ENCODE measurements at regions not wholly inside any gene's neighbourhood (a gene's known extent, or its start where the extent isn't known, plus 50 kb on each side); places are given as distances from the start of the nearest gene placed in this dataset.

DNA sequence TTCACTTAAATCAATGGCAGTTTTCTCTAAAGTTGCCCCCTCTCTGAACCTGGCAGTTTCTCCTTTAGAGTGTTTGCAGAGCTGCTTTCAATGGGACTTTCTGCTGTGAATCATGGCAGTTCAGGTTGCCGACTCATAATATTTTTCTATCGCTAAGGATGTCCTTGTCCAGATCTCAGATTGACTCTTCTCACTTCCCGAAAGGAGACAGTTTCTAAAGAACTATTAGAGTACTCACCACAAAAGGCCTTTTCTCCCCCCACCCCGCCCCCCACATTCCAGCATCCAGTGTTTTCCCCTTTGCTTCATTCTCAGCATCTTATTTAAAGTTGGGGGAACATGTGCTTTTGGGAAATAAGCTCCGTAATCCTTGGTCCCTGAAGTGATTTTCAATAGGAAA, 443.5 kb upstream of the KLF4 start:
- no peak for DNase-seq

DNA sequence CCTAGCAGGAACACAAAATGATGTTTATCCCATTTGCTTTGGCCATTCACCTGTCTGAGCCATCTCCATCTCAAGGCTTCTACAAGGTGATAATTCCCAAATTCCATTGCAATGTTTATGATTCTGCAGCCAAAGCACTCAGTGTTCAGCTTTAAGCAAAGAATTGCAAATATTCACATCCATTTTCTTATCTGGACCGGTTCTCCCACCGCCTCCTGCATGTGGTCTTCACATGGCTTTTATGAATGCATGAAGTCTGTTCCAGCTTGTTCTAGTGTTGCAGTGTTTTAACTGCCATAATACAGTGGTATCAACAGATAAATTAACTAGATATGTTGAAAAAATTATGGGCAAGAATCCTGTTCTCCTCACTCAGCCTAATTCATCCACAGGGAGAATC, 443.0 kb upstream of the KLF4 start:
- DNase-seq = no peak

DNA sequence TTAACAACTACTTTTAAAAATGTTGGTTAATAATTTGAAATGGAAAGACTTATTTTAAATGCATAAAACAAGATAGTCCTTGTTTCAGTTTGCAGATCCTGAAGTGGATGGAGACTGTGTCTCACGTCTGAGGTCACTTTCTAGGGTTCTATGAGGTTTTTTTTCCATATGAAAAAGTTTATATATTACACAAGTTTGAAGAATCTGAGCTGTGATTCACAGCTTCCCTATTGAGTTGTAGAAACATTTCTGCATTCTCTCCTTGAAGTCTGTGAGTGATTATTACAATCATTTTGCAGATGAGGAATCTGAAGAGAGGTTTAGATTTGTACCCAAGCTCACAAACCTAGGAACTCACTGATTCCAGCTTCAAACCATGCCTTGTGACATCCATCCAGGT, 442.5 kb upstream of the KLF4 start:
- no peak for DNase-seq

DNA sequence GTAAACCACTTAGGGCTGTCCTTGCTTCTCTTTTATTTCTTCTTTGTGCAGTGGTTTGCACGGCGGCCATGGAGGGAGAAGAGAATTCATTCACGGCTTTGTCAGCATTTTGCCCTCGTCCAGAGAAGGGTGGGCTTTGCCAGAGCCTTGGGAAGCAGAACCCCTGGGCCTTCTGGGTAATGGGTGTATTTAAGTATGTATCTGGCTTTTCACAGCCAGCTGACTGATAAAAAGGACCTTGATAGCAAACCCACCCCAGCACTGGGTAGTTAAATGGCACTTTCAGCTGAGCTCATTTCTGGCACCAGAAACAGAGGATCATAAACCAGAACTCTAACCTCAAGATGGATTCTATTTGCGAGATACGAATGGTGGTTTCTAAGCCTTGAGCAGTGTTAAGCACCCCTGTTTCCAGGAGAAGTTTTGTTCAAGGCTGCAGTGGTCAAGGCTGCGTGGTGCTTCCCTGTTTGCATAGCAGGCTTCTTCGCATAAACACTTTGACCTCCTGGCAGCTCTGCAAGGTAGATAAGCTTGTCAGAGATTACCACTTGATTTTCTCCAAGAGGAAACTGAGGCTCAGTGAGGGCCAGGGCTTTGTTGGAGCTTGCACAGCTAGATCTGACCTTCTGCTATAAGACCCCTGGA, 441.6 kb upstream of the KLF4 start:
- DNase-seq = no peak

DNA sequence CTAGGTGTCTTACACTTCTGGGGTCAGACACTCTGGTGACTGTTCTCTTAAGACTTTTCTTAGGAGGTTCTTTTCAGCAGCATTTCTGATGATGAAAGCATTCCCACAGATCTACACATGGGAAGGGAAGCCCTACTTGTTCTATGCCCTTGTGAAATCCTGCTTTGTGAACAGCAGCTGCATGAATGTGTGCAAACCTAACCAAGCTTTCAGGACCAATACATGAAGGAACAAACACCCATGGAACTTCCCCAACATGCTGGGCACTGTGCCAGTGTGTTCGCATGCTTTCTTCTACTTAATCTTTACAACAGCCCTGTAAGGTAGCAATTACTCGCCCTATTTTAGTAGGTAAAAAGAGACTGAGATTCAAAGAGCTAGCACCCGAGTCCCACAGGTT, 439.9 kb upstream of the KLF4 start:
- no peak for DNase-seq

DNA sequence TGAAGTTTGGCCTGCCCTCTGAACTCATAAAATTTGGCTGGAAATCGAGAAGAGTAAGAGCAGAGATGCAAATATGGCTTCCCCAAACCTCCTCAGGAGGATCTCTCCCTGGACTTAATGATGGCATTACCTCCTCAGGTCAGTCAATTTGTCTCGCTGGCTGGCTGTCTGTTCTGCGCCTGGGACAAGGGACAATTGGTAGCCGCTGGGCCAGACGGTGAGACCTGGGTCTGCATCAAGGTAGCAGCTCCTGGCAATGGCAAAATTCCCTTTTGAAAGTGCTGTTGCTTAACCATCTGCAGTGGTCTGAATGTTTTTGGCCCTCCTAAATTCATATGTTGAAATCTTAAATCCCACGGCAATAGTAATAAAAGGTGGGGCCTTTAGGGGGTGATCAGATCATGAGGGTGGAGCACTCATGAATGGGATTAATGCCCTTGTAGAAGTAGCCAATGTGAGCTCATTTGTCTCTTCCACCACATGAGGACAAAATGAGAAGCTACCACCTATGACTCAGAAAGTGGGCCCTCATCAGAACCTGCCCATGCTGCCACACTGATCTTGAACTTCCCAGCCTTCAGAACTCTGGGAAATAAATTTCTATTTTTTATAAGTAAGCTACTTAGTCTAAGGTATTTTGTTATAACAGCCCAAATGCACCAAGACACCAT, 439.3 kb upstream of the KLF4 start:
- DNase-seq = no peak

DNA sequence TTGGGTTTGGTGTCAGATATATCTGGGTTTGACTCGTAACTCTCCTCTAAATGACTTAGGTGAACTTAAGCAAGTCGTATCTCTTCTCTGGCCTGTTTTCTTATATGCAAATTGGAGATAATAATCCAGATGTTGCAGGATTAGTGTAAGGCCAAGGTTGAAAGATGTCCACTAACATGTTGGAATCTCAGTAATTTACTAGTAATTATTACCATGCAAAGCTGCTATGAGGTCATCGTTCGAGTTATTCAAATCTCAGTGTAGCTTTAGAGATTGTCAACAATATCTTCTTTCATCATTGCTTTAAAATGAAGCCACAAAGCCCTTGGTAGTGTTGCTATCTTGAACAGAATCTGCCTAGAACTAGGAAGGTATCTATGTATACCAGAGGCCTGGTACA, 437.7 kb upstream of the KLF4 start:
- DNase-seq = no peak

DNA sequence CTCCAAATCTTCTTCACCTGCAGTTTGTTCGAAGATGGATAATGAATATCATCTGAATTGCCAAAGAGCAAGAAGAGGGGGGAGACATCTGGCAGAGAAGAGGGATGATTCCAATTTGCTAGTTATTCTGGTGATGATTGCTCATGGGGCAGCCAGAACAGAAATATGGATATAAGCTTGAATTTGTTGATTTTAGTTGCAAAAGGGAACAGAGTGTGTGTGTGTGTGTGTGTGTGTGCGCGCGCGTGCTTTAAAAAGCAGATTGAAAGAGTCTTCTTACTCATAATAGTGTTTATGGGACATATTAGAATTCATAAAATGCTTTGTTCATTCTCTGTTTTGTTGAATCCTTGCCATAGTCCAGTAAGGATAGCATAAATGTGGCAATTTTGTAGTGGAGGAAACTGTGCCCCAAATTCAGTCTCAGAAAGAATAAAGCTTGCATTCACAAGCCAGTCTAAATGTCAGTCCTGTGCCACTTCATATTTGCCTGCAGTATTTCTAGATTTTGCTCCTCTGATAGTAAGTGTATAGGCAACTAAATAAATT, 436.3 kb upstream of the KLF4 start:
- no peak for DNase-seq

DNA sequence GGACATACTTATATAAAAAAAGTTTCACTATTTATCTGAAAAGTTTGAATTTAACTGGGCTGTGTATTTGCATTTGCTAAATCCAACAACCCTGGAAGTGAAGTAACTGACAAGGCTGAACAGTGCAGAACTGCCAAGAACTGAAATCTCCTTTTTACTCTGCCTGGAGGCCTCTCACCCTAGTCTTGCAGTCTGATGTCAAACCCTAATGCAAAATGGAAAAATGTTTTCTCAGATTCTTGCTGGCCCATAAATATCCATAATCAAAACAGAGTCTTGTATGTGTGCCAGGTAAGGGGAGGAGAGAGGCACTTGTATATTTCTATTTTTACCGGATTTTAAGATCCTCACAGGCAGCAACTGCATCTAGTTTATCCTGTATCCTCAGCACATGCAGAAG, 432.7 kb upstream of the KLF4 start:
- DNase-seq = no peak

DNA sequence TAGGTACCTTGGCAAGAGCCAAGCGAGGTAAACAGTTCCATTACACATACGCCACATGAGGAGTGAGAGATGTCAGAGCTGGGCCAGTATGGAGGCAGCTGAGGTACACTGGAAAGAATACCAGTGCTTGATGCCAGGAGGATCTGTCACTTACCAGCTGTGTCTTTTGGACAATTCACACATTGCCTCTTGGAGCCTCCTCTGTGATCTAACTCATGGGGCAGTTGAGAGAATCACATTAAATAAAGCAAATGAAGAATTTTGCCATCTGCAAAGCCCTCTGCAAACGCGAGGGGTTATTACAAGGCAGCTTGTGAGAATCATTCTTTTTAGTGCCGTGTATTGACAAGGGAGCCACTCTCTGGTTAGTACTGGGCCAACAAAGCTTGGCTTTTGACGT, 429.7 kb upstream of the KLF4 start:
- no peak for DNase-seq

DNA sequence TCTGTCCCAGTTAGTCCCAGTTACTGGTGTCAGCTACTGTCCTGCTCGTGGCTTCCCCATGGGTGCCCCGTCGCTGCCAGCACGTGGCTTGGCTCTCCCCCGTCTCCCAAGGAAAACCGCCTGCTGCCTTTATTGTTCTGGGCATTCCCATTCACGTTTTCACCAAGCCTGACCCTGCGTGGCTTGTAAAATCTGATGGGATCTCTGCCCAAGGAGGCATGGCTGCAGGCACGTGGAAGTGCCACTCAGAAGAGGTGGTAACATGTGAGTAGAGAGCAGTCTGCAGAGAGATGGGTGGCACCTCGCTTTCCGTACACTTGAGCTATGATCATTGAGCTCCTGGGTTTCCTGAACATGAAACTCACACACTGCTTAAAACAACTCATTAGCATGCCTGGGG, 429.2 kb upstream of the KLF4 start:
- no peak for DNase-seq

DNA sequence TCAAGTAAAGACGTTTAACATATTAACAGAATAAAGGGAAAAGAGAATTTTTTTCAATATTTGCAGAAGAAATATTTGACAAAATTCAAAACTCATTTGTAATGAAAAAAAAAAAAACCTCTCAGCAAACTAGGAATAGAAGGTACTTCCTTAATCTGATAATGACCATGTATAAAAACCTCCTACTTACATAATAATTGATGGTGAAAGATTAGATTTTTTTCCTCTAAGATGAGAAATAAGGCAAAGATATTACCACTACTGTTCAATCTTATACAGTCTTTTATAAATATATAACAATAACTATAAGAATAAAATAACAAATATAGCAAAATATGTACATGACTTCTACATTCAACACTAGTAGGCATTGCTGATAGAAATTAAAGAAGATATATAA, 424.6 kb upstream of the KLF4 start:
- no peak for DNase-seq

DNA sequence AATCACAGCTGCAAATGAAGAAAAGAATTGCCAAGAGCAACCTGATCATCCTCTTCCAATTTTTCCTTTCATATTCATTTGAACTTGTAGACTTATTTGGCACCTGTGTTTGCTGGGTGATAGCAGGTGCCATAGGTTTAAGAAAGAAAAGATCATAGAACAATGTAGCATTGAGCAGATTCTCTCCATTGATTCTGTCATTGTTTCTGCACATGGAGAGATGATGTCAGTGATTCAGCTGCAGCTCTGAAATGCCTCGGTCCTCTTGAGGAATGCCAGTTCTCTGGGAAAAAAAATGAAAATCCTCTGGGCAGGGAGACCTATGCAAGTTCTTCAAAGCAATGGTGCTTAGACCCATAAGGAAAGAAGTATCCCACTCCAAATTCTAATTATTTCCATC, 418.1 kb upstream of the KLF4 start:
- no peak for DNase-seq

DNA sequence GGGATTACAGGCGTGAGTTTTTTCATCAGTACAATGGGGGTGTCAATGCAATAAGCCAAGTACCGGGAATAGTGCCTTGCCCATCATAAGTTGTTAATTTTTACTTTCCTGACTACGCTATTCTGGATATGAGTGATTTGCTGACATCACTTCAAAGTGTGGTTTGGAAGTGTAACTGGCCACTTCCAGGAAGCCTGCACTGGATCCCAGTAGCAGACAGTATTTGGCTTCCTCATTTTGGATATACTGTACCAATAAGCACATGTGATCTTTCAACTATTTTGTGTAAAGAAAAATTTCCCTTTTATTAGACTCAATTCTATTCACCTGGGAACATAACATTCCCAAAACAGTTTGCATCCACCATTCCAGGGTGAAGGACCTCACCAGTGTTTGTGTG, 417.7 kb upstream of the KLF4 start:
- DNase-seq = no peak

DNA sequence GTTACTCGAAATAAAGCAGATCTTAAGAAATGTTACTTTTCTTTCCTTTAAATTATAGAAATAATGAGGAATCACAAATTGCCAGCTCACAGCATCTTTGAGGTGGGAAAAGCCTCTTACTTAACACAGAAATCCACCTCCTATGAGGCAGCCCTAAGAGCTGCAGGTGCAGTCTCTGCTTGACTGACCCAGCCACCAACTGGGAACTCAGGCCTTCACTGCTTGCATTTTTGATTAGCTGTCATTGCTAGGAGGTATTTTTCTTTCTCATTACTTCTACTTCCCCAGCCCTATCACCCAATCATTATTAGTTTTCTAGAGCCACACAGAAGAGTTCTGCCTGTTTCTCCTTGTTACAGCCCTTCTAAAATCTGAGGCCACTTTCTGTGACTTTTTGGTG, 416.5 kb upstream of the KLF4 start:
- no peak for DNase-seq

DNA sequence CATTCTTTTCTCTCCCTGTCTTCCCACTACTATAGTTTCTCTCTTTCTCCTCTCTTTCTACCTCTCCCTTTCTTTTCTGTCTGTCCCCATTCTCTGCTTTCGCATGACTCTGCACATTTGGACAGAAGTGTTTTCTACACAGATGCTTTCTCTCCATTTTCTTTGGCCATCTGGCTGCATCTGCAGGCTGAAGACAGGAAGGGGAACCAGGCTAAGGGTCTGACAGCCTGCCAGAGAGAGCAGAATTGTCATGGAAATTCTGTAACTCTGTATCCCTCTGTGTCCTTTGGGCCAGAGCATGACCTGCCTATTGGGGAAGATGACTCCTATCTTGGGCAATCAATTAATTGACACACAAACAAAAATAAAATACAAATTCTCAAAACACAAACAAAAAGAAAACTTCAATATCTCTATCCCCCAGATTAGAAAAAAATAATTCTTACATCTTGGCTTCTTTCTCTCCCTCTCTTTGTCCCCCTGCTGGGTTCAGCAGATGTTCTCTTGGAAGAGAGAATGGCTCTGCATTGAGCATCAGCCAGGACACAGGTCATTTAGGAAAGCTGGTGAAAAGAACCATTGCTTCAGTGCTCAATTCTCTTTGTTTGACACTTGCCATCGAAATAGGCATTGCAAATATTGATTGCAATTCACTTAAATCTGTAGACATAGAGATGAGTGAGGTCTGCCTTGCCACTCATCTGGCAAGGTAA, 415.9 kb upstream of the KLF4 start:
- no peak for DNase-seq

DNA sequence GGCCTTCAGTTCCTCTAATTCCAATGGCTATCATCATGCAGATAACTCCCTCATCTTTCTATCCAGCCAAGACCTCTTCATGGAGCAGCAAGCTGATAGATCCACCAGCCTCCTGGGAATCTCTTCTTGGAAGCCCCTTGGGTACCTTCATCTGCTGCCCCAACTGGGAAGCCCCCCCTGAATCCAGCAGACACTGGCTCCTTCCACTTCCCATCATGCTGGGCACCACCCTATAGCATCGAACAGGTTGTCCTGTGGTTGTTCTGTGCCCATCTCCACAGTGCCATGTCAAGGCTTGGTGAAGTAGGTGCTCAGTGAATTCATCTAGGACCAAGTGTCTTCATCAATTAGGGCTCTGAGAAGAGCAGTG, 410.4 kb upstream of the KLF4 start:
- DNase-seq = no peak

DNA sequence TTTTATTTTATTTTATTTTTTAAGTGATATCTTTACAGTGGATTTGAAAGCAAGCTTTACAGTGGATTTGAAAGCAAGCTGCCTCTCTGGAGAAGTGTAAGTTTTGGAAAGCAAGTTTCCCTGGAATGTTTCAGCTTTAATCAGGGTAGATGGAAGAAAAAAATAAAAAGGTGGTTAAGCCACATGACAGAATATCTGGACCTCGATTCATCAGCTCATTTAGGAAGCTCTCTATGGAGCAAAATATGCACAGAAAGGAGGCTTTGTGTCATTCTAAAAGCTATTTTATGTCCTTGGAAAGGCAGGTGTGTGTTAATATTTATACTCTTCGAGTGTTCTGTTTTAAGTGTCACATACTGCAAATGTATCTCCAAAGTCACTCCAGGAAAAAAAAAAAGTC, 409.2 kb upstream of the KLF4 start:
- no peak for DNase-seq

DNA sequence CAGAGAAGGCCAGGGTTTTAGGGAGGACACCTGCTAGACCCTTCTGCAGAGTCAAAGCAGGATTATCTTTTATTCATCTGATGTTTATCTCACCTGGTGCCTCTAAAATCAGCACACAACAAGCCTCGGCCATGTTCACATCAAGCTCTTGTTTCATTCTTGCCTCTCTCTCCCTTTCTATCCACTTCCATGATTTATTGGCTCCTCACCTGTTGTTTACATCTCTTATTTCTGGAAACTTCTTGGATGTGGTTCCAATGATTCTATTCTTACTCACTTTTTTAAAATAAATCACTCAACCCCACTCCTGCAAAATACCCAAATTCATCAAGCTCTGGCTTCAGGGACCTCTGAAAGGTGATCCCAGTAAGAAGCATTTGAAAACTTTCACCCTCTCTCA, 407.0 kb upstream of the KLF4 start:
- no peak for DNase-seq

DNA sequence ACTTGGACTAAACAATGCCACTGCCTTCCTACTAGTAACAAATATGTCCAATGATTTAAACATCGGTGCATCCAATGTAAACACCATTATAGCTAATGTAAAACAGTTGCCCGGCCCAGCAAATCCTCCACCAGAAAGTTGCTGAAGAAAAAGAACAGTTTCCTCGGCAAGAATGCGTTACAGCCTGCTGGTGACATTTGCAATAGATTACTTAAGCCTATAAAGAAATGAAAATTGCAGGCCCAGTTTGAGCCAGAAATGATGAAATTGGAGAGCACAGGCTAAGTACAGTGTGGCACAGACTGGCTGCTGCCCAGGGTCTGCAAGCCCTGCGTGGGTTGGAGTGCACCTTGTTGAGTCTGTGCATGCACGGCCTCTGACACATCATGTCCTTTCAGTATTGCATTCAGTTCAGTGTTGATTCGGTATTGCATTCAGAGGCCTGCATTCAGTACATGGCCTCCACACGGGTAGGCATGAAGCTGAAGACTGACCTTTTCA, 406.0 kb upstream of the KLF4 start:
- no peak for DNase-seq

DNA sequence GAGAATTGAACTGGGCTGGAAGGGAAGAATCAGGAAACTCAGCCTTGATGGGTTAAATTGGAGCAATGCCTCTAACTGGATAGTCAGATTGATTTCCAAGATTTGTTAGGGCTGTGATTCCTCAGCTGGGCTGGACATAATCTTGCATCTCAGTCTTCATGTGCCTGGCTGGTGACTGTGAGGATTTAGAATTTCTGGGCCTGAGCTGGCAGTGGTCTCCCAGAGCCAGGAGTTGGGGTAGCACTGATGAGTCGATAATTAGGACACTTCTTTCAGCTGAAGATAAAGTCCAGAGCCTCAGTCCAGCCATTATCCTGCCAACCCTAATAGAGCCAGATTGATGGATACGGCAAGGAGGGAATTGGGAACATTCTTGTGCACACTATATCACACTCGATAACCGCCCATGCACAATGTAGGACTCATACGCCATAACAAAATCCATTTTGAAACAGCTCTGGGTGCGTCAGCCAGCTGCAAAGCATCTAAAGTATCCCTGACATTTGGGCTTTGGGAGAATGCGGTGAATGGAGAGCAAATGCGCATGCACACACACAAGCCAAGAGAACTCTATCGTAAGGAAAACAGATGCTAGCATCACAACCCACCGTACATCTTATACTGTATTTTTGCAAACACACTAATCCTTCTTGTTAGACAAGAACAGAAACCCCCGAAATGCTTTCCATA, 405.1 kb upstream of the KLF4 start:
- no peak for DNase-seq

DNA sequence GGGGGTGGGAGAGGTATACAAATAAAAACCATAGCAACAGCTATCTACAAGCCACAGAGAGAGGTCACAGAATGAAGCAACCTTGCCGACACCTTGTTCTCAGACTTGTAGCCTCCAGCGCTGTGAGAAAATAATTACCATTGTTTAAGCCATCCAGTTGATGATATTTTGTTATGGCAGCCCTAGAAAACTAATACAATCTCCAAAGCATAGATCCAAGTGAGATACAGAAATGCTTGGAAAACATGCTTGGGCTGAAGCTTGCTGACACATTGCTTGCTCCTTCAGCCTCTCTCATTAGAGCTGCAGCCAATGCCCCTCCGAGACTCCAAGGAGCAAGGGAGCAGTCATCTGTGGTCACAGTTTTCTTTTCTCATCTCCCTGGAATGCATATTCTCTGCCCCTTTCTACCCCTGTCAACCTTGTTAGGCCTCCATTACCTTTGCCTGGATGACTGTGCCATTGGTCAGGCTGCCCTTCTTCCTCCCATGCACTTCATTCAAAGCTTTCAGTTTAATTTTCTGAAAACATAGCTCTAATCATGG, 401.4 kb upstream of the KLF4 start:
- DNase-seq = no peak

DNA sequence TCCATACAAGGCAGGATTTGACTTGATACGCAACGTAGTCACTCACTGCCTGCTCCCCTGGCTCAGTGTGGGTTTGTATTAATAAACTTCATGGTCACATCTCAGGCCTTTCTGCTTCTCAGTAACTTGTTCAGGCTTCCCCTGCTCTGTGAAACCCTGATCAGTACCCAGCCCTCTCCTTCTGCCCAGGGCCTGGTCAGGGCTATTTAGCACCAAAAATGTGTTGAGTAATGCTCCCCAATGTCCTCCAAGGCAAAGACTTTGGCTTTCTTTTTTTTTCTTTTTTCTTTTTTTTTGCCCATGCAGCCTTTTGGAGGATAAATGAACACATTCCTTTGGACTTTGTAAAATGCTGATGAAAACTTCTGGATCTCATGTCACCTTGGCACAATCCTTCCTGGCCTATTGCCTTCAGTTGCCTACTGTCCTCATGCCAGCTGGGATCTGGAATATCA, 399.2 kb upstream of the KLF4 start:
- DNase-seq = no peak

Measured in cerebellar nuclear complex (tissue), 1 donor.